NCI-H345 (cell line): ENCODE measurements at regions not wholly inside any gene's neighbourhood (a gene's known extent, or its start where the extent isn't known, plus 50 kb on each side); places are given as distances from the start of the nearest gene placed in this dataset.

Experiments
- DNase-seq: peaks from one replicate; lab custom pipeline; 2025; lab: John Stamatoyannopoulos, UW

DNA sequence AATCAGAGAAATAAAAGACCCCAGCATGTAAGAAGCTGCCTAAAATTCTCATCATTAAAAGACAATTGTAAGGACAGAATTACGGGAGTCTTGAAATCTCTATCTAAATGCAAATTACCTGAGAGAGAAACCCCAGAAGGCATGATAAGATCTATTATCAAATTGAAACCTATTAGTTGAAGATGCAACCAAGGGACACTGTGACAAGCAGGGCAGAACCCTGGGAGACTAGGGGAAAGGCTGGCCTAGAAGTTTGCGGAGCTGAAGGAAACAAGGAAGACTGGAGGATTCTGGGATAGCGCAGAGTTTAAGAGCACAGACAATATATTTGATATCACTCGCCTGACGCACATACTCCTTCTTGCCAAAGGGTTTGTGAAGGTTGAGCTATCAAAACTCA lies 319.5 kb upstream of the CHAC2 start:
- DNase-seq, result no peak

DNA sequence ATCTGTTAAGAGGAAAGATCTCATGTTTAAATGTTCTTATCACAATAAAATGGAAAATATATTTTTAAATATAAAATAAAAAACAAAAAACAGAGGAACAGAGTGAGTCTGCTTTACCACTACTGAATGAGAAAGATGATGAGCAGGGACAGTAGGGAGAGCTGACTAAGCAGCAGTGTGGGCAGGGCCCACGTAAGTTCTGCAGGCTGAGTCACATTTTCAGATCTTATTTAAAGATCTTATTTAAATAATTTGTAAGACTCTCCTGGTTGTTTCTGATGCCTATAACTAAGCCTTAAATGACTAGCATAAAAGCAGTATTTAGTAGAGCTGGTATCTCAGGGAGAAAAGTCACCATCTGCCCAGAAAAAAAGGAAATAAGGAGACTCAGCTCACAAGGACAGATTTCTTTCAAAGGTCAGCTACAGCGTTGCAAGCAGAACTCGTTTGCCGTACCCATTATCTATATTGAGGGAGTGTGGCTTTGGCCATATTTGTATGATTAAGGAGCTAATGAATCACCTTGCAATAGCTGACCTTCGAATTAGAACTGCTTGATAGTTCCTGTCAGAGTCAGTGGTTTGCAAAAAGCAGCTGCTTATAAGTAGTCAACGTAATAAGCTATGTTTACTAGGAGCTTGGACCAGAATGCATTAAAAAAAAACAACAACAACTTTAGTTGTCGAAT lies 322.1 kb upstream of the CHAC2 start:
- DNase-seq, result no peak

DNA sequence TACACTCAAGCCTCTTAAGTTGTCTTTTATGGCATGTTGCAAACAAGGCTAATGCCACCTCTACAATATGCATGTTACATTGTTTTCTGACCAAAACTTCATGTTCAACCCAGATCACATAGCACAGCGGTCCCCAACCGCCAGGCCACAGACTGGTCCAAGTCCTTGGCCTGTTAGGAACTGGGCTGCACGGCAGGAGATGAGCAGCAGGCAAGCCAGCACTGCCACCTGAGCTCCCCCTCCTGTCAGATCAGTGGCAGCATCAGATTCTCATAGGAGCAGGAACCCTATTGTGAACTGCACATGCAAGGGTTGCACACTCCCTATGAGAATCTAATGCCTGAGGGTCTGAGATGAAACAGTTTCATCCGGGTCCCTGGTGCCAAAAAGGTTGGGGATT lies 324.8 kb upstream of the CHAC2 start:
- DNase-seq, result peak; percentile 11

DNA sequence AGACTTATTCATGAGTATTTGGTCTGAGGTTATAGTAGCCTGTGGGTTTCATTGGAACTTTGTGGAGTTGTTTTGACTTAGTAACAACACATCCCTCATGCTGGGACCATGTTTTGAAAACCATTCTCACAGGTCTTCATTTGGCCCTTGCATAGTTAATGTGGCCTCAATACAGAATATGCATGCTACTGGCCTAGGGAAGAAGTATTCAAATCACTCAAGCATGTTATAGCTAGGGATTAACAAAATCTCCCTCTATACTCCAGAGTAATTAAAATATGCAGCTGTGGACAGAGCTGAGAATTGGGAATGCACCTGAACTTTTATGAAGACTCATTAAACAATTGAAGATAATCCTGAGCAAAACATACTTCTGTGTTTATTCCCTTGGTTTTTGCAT lies 325.5 kb upstream of the CHAC2 start:
- no peak for DNase-seq

DNA sequence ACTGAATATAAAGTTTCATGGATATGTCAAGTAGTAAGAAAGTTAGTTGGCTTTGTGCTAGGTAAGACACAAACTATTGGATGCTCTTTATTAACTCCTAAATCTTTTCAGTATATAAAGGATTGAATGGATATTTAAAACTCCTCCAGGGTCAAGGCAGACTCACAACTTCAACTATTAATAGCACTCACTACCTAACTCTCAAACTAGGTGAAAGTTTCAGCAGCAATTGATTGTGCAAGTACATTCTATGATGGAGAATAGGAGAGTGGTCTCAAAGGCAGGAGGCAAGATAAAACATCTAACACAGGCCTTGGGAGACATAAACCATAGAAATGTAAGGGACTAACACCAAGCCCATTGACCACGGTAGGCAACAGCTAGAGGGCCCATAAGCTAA lies 328.9 kb upstream of the CHAC2 start:
- DNase-seq, result no peak

DNA sequence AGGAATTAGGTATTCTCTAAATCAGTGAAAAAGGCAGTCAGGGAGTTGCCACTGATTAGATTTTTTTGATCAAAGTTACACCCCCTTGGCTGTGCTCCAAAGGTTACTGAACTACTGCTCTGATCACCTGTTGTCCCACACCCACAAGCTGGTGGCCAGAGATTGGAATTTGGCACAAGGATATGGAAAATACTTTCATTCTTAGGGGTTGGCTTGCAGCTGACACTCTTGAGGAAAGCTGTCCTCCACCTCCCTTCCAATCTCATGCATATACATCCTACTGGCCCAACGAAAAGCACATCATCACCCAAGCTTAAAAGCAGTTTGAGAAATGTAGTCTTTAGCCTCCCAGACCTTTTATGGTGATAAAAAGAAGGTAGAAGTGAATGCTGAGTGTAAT lies 329.5 kb upstream of the CHAC2 start:
- DNase-seq, result no peak

DNA sequence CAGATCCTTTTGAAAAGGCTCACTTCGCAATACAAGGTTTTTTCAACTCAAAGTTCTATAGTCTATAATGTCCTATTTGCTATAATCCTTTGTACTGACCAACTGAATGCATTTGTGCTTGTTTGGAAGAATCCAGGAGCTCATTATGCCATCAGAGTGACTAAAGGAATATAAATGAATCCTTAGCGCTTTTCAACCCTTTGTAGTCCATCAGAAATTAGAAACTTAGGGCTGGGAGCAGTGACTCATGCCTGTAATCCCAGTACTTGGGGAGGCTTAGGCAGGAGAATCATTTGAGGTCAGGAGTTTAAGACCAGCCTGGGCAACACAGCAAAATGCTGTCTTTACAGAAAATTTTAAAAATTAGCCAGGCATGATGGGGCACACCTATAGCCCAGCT lies 330.2 kb upstream of the CHAC2 start:
- DNase-seq, result no peak

DNA sequence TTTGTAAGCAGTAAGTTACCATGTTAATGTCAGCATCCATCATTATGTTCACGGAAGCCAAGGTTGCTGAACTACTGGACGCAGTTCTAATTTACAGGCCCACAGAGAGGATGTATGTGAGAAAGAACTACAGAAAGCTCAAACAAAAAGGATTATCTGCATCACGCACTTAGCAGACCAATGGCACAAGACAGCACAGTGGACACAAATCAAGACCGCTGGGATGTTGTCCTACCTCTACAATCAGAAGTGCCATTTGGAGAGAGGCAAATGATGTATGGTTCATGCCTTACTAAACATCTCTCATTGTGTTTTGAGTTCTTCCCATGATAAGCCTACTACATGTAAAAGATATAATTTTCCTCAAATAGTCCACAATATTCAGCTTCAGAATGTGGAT lies 330.7 kb upstream of the CHAC2 start:
- DNase-seq, result no peak

DNA sequence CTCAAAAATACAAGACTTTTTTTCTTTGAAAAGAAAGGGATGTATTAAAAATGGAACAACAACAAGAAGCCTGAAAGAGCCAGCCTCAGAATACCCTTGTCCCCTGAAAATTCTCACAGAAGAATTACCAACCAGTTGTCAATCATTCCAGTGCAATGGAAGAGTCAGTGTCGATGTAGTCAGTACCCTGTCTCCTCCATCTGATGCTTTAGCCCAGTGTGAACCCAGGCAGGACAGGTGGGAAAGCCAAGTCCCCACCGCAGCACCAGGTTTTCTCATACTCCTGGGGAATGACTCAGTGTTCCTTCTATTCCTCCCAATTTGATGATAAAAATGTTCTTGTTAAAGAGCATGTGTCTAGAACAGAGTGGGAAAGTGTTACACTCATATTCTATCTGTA lies 332.0 kb upstream of the CHAC2 start:
- no peak for DNase-seq

DNA sequence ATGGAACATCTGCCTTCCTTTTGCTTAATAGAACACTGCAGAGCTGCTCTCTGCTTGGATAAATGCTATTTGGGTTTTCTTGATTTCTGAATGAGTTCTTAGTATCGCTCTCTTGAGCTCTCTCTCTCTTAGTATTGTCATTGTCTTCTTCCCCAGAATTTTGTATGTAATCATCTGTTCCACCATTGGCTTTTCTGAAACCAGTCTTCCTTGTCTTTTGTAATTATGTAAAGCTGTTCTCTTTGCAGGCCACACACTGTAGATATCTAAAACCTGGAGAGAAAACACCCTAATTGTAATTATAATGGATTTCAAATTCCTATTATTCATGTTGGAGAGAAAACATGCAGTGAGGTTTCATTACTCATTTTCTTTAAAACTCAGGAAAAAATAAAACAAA lies 333.1 kb upstream of the CHAC2 start:
- no peak for DNase-seq

DNA sequence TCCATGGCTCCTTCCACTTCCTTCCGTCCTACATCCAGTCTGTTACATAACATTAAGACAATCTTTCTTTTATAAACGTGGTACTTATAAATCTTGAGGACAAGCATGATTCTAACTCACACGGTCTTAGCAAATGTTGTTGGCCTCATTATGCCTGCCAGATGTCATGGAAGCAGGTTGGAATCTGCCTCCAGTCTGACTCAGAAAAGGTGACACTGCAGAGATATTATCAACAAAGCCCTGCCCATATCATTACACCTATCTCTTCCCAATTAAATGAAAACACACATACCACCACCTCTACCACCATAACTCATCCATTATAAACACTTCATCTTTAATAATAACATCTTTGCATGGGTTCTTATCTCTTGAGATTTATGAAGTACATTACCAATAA lies 334.7 kb upstream of the CHAC2 start:
- DNase-seq, result no peak

DNA sequence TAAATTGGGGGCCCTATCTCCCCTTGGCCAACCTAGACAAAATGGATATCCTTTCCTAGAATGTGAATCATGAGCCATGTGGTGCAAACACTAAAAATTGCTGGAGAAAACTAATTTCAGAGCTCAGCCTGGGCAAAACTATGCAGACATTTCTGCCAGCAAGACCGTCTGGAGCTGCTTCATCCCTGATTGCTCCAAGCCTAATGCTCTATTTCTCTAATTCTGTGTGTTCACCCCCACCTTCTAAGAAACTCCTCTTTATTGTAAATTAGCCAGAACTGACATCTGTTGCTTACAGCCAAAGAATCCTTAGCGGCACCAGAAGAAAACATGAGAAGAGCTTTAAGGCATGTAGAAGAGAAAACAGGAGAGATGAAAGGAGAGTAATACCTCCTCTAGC lies 337.7 kb upstream of the CHAC2 start:
- no peak for DNase-seq

DNA sequence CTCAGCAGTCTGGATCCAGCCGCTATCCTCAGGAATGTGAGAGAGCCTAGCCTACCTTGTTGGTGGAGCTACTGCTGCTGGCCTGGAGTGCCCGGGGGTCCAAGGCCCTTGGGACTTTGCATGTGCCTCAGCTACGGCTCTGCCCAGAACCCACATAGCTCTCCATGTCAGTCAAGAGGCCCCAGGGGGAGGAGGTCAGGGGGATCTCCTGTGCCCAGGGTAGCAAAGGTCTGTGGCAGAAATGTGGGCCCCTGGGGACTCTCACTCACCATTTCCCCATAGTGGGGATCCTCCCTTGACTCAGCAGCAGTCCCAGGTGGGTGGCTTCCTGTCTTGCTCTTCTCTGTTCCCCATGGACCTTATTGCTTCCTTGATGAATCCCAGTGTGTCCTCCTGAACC lies 342.7 kb upstream of the CHAC2 start:
- DNase-seq, result no peak

DNA sequence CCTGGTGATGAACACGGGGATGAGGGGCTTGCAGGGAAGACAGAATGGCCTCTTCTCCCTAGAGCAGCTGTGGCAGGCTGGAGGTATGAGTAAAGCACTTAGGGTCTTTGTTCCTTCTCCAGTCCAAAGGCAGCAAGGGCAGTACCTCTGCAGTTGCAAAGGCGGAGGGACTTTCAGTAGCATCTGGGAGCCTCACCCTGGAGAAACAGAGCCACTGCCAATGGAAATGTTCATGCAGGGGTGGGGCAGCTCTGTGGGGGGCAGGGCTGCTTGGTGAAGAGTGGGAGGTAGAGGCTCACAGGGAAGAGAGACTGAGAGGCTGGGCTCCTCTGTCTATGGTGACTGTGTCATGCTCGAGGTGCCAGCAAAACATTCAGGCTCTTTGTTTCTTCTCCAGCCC lies 344.1 kb upstream of the CHAC2 start:
- no peak for DNase-seq

DNA sequence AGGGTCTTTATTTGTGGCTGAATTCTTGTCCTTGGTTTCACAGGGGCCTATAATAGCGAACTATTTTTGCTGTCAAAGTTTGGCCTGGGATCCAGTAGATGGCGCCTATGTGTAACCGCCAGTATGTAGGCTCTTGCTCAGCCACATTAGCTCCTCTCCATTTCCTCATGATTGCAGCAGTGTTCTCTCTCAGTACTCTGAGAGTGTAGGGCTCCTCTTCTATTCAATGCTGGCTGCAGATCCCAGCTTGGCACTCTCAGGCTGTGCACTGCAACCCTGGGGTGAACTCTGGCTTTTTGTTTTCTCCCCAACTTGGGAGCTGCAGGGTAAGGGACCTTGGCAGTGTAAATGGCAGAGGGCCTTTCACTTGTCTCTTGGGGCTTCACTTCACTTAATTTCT lies 344.6 kb upstream of the CHAC2 start:
- DNase-seq, result peak; percentile 39

DNA sequence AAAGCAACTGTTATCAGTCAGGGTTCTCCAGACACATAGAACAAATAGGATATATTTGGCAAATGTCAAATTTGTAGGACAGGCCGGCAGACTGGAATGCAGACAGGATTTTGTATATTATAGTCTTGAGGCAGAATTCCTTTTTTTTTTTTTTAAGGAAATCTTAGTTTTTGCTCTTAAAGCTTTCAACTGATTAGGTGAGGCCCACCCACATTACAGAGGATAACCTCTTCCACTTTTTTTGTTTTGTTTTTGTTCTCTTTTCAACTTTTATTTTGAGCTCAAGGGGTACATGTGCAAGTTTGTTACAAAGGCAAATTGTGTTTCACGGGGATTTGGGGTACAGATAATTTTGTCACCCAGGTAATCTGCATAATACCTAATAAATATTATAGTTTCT lies 350.2 kb upstream of the CHAC2 start:
- no peak for DNase-seq

DNA sequence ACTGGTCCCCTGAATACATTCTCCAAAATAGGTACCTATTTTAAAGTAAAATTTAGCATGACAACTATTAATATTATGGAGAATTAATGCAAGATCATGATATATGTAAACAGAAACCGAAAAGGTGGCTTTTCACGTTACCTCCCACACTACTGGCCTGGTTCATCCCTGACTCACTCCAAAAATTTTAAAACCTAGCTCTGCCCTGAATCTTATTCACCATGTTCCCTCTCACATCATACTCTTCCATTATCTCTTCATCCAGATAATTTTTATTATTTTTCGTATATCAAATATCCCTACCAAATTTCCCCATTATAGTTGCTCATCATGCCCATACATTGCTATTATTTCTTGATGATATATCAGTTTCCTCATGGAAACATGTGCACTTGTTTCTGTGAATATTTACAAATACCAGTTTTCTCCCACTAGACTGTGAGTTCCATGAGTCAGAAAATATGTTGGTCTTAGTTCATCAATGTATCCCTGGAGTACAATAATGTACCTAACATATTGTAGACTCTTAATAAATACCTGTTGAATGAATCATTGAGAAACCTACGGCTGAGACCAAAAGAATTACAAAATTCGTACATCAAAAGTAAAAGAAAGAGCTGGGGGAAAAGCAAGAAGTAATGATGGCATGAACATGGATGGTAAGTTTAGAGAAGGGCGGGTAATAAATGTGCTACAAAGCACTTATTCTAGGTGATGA lies 360.1 kb upstream of the CHAC2 start:
- DNase-seq, result no peak

DNA sequence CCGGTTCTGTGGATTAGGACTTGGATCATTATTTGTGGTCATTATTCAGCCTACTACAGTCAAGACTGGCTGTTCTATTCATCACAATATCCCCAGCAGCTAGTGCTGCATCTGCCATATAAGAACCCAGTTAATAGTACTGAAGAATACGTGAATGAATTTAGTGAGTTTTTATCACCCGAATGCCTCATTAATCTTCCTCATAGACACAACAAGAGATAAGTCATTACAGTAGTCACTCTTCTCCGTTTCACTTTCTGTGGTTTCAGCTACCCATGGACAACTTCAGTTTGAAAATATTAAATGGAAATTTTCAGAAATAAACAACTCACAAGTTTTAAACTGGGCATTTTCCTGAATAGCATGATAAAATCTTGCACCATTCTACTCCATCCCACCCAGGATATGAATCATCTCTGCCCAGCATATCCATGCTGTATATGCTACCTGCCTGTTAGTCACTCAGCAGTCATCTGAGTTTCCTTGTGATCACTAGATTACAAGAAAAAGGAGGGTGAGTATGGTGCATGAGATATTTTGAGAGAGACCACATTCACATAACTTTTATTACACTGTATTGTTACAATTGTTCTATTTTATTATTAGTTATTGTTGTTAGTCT lies 363.7 kb upstream of the CHAC2 start:
- no peak for DNase-seq

DNA sequence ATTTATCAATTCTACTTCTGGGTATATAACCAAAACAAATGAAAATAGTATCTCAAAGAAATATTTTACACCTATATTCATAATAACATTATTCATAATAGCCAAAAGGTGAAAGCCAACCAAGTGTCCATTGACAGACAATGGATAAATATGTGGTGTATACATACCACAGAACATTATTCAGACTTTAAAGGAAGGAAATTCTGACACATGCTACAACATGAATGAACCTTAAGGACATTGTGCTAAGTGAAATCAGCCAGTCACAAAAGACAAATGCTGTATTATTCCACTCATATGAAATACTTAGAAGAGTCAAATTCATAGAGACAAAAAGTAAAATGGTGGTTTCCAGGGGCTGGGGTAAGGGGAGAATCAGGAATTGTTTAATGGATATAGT lies 370.5 kb upstream of the CHAC2 start:
- DNase-seq, result no peak

DNA sequence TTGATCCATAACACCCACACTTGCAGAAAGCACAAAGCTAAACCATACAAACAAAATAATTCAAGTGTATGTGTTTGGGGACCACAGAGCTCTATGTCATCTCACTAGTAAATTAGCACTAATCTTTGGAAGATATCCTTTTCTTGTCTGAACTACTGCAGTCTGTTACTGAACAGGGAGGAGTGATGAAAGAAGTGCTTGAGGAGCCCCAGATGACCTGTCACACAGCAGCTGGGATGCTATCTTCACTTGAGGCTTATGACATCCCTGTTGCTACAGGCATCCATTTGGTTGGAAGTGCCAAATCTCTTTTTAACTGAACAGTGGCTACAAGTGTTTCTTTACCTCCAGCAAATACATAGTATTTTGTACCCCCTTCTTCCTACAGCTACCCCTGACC lies 386.3 kb upstream of the CHAC2 start:
- DNase-seq, result no peak

DNA sequence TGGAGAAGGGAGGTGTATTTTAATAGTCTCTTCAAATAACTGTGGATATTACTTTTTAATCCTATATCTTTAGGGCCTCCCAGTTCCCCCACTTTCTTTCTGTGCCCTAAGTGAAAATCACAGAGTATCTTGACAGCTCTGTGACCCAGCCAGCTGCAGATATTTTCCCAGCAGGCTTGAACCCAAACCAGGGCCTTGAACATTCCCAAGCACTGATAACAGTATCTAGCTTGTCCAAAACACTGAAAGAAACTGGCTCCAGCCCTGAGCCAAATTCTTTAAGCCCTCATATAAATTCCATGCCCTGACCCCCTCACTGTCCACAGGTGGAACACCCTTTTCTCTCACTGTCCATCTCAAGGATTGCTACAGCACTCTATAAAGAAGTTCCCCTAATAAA lies 388.1 kb upstream of the CHAC2 start:
- no peak for DNase-seq

DNA sequence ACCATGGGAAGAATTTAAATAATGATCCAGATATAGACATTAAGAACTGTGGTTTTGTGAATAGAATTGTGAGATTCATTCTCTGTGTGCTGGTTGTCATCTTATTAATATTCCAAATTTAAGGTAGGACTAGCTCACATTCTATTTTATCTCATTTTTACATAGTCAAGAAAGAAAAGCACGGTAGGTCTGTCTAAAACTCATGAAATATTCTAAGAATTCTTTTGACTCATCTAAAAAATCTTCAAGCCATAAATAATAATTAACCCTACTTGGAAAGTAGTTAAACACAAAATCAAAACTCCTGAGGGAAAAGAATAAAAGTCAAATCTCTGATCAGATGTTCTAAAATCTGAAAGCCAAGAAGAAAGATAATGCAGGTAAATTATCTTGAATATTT lies 388.8 kb upstream of the CHAC2 start:
- no peak for DNase-seq

DNA sequence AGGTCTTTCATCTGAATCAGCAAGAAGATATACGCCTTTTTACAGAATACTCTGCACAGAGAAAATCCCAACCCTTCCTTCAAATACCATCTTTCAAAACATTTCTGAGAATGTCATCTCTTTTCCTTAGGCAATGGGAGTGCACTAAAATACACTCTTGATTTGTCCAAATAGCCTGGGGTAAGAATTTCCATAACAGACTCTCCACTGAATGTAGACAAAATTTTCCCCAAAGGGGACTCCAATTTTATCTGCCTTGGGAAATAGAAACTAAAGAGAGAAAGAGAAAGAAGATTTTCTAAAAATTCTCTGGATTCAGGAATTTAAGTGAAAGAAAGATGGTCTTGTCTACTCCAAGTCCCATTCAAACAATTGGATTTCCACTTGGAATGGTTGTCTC lies 394.5 kb upstream of the CHAC2 start:
- DNase-seq, result no peak

DNA sequence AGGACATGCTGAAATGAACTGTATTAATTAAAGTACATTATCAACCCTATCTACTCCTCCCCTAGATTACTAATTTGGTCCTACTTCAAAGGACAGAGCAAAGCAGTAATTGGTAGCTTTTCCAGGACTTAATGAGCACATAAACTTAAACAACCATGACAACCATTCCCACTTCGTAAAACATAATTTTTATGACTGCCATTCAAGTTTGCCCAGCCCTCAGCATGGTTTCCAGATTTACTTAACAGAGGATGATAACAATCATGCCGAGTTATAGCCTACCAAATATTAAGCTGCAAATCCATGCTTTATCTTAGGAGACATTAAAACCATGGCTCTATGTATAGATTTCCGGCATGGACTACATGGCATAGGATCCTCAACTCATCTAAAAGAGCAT lies 401.1 kb upstream of the CHAC2 start:
- DNase-seq, result no peak
